Psoas muscle (tissue), 7 donors: ENCODE measurements at regions not wholly inside any gene's neighbourhood (a gene's known extent, or its start where the extent isn't known, plus 50 kb on each side); places are given as distances from the start of the nearest gene placed in this dataset.

Experiments used
- ATAC-seq, 4 donors: fragments of 200-7000 bp; cut with Tn5 transposase; one replicate each; pipeline ENCODE4 v1.9.1; 2020; ENCODE audit warnings: moderate library complexity in 3 of 4, mild to moderate bottlenecking in 2 of 4
- DNase-seq, 2 donors: peaks; one replicate each; pipeline ENCODE4 v3.0.0-alpha.2; 2020
- H3K27ac ChIP-seq: fragments of 200-600 bp; one replicate; pipeline ENCODE4 v1.8.0; 2022
- H3K27me3 ChIP-seq, 3 donors: fragments of 200-600 bp in 1 of 3; one replicate each; pipeline versions ENCODE4 v1.6.1 to v1.8.0; 2013 to 2022; ENCODE audit warnings: low read length in 2 of 3, mild to moderate bottlenecking in 2 of 3, moderate library complexity in 1 of 3; ENCODE audit not compliant: insufficient read depth in 3 of 3
- H3K36me3 ChIP-seq, 2 donors: fragments of 200-600 bp in 1 of 2; one replicate each; pipeline versions ENCODE4 v1.6.1 to v1.8.0; 2013 to 2022; ENCODE audit warnings: low read depth in 1 of 2, mild to moderate bottlenecking in 1 of 2, moderate library complexity in 1 of 2; ENCODE audit not compliant: insufficient read depth in 1 of 2
- H3K4me1 ChIP-seq: fragments of 200-600 bp; one replicate; pipeline ENCODE4 v1.8.0; 2022
- H3K4me3 ChIP-seq: fragments of 200-600 bp; one replicate; pipeline ENCODE4 v1.8.0; 2022; ENCODE audit warnings: mild to moderate bottlenecking
- H3K9me3 ChIP-seq: fragments of 200-600 bp; one replicate; pipeline ENCODE4 v1.8.0; 2022
- CTCF ChIP-seq: fragments of 200-600 bp; IDR thresholded peaks from one replicate; pipeline ENCODE4 v1.8.0; 2022; ENCODE audit warnings: antibody characterized with exemption
- WGBS, 3 donors: extraction: QIAGEN DNeasy Blood & Tissue Kit; methylation state at CpG; one replicate each; pipeline versions ENCODE4 v1.1.6 to v1.1.7; 2013; 5-methylcytosine and 5-hydroxymethylcytosine counted together
- intact Hi-C, 2 donors: fragments of 100-400 bp; cut with DNase I; formaldehyde crosslinking; loops; one replicate each; pipeline versions ENCODE4 v1.11.0 to v1.14.2; 2022
- donor health status: healthy with polysubstance abuse.
- donor health status: DM: no; HTN: no; CAD: no; lungs with moderate emphysema.
- donor health status: Bipolar disorder and iron deficiency.
- donor health status: healthy.
- donor health status: DM: yes; HTN: yes; CAD: no.
- donor health status: DM: no; HTN: no; CAD: no.
- donor health status: DM: yes; HTN: yes; CAD: no.

DNA sequence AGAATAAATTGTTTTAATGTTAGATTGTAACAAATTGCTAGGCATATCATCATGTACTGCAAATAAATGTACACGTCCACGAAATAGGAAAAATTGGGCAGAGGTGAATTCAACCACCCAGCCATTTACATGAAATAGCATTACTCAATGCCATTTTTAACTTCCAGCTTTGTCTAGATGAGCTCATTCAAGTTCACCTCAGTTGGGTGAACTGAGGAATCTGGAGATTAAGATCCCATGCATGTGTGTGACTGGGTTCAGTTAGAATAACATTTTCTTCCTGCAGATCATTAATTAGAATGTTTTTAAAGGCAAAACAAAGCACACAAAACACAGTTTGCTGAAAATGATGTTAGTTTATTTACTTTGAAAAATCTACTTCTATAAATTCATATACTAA, 767.8 kb upstream of the GOLIM4 start:
- Histone ChIP-seq H3K9me3 (no peaks in the 10 kb centered on the region), H3K27ac (no peak overlapping the region), H3K27me3 (no peaks in the 10 kb centered on the region), H3K4me1 (no peaks in the 10 kb centered on the region), H3K4me3 (no peak overlapping the region), H3K36me3 (no peaks in the 10 kb centered on the region)
- DNase-seq (no peak), ATAC-seq (no peak)
- whole genome bisulfite sequencing, 3 donors = 79 to 92% (median 87%) methylated on average over 2 of the region's 2 CpGs
- intact Hi-C loops = loop anchor here in 1 of 2 donors (10.0 kb wide), 2 partner anchors 801 to 881 kb away; partner anchors contain the start of gene MECOM
- no peak for TF ChIP-seq CTCF

DNA sequence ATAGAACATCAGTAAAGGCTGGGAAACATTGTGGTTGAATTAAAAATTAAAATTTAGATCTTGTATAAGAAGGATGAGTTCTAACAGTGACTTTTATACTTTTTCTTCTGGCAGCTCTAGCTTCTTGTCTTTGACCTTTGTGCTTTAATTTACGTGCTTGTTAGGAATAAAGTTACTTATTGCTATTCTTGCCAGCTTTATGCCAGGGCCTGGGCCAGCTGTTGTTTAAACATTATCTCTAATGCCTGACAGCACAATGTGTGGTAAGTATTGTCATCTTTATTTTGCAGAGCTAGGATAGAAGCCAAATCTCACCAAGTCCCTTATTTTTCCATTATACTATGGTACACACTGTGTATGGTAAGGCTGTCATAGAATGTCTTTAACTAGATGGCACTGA, 766.7 kb upstream of the GOLIM4 start:
- WGBS, 3 donors = 15 to 36% (median 29%) methylated on average over 1 of the region's 1 CpG
- intact Hi-C loops = loop anchor here in 1 of 2 donors (10.0 kb wide), 2 partner anchors 802 to 882 kb away; partner anchors contain the start of gene MECOM
- DNase-seq (no peak), ATAC-seq (no peak)
- H3K4me3 ChIP-seq = no peak overlapping the region
- no peak overlapping the region for H3K27ac ChIP-seq
- no peaks in the 10 kb centered on the region for H3K9me3 ChIP-seq
- no peaks in the 10 kb centered on the region for H3K4me1 ChIP-seq
- TF ChIP-seq CTCF = no peak
- H3K36me3 ChIP-seq = no peaks in the 10 kb centered on the region
- H3K27me3 ChIP-seq = no peaks in the 10 kb centered on the region

DNA sequence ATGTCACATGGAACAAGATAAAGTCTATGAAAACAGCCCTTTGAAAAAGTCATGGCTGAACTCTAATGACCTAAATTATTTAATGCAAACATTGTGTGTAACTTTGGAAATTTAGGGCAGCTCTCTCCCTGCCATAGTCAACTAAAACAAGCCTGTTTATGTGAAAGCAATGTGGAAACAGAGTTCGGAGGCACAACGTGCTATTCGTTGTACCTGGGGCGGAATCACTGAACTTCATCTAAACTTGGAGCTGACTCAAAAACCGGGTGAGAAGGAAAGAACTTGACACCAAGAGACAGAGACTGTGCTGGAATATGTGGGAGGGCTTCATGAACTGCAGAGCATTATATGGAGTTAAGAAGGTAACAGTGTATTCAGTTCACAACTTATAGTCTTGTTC, 764.9 kb upstream of the GOLIM4 start:
- Histone ChIP-seq H3K27me3 (no peaks in the 10 kb centered on the region), H3K27ac (no peak overlapping the region), H3K4me1 (no peaks in the 10 kb centered on the region), H3K36me3 (no peaks in the 10 kb centered on the region), H3K9me3 (no peaks in the 10 kb centered on the region), H3K4me3 (no peak overlapping the region)
- ATAC-seq = no peak
- intact Hi-C loops = loop anchor here in 1 of 2 donors (10.0 kb wide), 2 partner anchors 804 to 884 kb away; partner anchors contain the start of gene MECOM
- TF ChIP-seq CTCF = no peak
- 79 to 84% (median 80%) methylated on average over 5 of the region's 5 CpGs for WGBS, 3 donors
- DNase-seq = no peak

GRCh38 chr3:168860028-168860427, 764.3 kb upstream of the GOLIM4 start:
- no peak for DNase-seq
- no peaks in the 10 kb centered on the region for H3K27me3 ChIP-seq
- H3K4me1 ChIP-seq = no peaks in the 10 kb centered on the region
- WGBS, 3 donors = 65 to 75% (median 68%) methylated on average over 4 of the region's 4 CpGs
- no peak for ATAC-seq
- intact Hi-C loops = loop anchor here in 1 of 2 donors (10.0 kb wide), 2 partner anchors 805 to 885 kb away; partner anchors contain the start of gene MECOM
- no peak for TF ChIP-seq CTCF
- no peak overlapping the region for H3K27ac ChIP-seq
- H3K4me3 ChIP-seq = no peak overlapping the region
- H3K9me3 ChIP-seq = no peaks in the 10 kb centered on the region
- no peaks in the 10 kb centered on the region for H3K36me3 ChIP-seq

GRCh38 chr3:168859574-168859973, 763.9 kb upstream of the GOLIM4 start:
- DNase-seq (no peak), ATAC-seq (no peak)
- intact Hi-C loops = no loop called here
- Histone ChIP-seq H3K4me3 (no peak overlapping the region), H3K27me3 (no peaks in the 10 kb centered on the region), H3K27ac (no peak overlapping the region), H3K4me1 (no peaks in the 10 kb centered on the region), H3K36me3 (no peaks in the 10 kb centered on the region), H3K9me3 (no peaks in the 10 kb centered on the region)
- WGBS, 3 donors = 70 to 76% (median 71%) methylated on average over 2 of the region's 2 CpGs
- no peak for TF ChIP-seq CTCF
